Eye (tissue), 1 donor: ENCODE measurements at regions not wholly inside any gene's neighbourhood (a gene's known extent, or its start where the extent isn't known, plus 50 kb on each side); places are given as distances from the start of the nearest gene placed in this dataset.
A peak's percentile ranks its signal among the peaks of the same experiment; 100 is the strongest.
"Not testable (repeated sequence)": the region's sequence is repeated elsewhere in the genome, so short reads cannot be mapped to it uniquely, and the experiment has no call there.

Source experiments
- DNase-seq: peaks from one replicate; pipeline ENCODE4 v3.0.0-alpha.2; 2015

DNA sequence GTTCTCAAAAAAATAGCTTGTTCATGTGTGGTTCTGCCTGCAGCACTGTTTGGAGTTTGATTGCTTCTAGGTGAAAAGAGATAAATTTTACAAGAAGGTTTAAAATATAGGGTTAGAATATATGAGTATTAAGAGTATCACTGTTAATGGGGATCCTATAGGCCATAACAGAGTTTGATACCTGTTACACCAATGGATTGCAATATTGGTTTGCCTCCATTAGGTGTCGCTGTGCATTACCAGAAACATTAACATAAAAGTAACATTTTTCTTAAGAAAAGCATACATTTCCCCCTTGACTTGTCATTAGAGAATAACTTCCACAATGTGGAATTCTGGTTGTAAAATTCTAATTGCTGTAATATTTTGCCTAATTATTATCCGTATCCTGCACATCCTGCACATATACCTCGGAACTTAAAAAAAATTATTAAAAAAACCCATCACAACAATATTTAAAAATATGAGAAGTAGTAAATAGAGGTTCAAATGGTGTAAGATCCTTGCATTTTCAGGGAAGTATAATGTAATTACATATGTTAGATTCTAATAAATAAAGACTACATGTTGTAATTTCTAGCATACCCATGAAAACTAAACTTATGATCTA, 63.0 kb downstream of the CYP4A11 start:
- DNase-seq = peak; percentile 46

DNA sequence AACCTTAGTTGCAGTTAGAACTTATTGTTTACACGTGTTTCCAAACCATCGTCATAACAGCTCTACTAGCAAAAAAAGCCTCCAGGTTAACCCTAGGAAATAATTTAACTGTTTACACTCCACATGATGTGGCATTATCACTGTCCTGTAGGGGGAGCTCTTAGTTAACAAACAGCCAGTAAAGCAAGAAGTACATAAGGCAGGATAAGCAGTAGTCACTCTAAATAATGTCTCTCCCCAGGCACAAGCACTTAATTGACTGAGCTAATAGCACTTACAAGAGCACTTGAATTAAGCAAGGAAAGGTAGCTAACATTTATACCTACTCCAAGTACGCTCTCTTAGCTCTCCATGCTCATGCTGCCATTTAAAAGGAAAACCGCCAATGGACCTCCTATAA, 65.2 kb downstream of the CYP4A11 start:
- DNase-seq = not testable (repeated sequence)
